Renal pelvis (tissue), 1 donor: ENCODE measurements at regions not wholly inside any gene's neighbourhood (a gene's known extent, or its start where the extent isn't known, plus 50 kb on each side); places are given as distances from the start of the nearest gene placed in this dataset.

Source experiments
- DNase-seq: peaks from one replicate; pipeline ENCODE4 v3.0.0-alpha.2; 2013

DNA sequence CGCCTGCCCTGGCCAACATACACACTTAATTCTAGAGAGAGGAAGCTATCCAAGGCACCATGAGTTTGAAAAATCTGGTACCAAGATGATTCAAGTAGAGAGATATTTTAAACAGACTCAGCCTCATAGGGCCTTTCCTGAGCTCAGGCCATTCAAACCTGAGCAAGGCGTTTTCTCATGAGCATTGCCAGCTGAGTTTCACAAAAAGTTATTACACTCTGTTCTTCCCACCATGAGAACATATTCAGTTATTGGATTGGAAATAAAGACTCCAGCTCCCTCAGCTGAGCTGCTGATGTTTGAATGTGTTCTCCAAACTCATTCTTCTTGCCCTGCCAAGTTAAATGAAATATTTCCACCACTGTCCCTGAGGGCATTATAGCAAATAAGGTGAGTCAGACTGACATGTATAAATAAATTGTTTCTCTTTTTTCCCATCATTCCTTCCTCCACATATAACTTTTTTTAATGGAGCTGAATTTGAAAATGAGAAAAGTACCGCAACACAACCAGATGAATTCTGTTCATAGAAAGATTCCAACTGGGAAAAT is 429.6 kb downstream of the RAB28 start:
- no peak for DNase-seq

DNA sequence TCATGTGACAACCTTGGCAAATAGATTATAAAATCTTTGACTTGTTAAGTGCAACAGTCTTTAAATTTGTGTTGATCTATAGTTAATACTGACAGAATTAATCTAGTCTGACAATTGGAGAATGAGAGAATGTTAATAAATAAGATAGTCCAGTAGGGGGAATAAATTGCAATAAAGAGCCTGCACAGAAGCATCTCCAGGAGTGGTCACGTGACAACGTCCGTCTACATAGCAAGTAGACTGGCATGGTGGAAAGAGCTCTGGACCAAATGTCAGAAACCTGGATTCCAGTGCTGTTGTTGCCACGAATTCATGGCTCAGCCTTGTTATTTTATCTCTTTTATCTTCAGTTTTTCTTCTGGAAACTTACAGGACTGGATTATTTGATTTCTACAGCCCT is 436.5 kb downstream of the RAB28 start:
- no peak for DNase-seq

DNA sequence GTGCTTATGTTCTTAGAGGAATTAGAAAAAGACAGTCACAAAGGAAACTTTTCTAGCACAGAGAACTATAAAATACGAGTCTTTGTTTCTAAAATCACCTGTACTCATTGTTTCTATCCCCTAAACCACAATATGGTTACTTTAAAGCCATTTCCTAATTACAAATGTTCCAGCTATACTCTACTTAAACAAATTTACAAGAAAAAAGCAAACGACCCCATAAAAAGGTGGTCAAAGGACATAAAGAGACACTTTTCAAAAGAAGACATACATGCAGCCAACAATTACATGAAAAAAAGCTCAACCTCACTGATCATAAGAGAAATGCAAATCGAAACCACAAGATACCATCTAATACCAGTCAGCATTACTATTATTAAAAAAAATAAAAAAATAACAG is 447.3 kb downstream of the RAB28 start:
- DNase-seq, result no peak

DNA sequence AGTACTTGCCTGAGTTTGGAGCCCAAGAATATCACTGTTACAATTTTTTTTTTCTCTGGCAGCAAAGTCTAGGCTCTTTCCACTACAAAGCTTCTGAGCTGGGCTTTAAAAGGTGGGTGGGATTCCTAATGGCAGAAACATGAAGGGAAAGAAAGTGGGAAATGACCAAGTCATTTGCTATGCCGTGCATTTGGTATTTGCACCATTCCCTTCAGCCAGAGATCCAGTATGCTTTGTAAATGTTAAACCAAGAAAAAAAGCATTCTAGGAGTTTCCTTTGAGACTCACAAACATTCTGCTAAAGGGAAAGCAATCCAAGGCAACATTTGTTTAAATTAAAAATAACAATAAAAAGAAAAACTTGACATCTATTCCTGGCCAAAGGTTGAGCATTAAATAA is 451.2 kb downstream of the RAB28 start:
- DNase-seq, result peak; percentile 9

DNA sequence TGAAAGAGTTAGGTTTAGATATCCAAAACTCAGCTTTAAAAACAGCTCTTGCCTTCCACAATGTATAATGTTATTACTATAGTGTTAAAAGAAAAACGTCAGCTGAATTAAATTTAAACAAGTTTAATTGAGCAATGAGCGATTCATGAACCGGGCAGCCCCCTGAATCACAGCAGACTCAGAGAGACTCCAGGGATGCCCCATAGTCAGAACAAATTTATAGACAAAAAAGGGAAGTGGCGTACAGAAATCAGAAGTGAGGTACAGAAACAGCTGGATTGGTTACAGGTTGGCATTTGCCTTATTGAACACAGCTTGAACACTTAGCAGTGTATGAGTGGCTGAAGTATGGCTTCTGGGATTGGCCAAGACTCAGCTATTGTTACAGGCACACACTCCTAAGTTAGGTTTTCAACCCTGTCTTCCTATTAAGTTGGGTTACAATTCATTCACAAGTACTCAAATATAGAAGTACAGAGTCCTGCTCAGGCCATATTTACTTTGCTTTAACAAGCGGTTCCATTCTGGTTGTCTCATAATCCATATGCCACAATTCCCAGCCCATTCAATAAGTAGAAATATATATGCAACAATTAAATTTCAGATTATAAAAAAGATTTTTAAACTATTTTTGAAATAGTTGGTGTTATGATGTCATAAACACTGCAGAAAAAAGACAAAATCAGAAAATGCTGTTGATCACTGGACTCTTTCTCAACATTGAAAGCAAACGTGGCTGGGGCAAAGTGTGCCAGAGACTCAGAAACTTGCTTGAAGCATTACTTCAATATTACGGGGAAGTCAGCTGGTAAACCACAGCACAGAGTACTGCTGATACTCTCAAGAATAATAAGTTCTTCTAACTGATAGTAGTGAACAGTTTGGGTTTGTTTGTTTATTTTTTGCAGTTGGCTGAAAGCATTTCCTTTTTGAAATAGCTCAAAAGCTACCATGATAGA is 459.7 kb downstream of the RAB28 start:
- DNase-seq, result no peak

DNA sequence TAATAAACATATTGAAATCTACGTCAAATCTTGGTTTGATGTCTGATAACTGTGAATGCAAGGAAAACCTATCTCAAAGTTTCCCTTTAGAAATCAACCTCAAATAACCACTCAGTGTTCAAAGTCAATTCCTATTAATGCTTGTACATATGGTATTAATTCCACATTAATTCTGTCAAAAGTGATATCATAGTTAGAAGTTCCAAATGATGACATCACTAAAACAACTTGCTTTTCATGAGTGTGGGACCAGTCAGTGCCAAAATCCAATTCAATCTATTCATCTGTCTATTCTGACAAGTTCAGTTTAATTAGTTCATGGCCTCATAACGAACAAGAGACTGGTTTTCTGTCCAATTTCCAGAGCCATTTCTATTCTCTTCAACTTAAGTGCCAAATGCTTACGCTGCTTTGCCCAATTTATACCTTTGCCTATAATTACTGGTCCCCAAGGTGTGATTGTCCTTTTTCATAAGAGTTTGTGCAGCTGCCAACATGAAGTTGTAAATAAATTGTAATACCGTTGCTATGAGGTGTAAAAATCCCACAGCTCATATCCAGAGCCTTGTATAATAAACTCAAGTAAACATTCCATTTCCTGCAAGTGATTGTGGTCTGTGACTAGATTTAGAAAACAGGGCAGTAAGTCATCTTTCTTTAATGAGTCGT is 476.2 kb downstream of the RAB28 start:
- DNase-seq, result no peak

DNA sequence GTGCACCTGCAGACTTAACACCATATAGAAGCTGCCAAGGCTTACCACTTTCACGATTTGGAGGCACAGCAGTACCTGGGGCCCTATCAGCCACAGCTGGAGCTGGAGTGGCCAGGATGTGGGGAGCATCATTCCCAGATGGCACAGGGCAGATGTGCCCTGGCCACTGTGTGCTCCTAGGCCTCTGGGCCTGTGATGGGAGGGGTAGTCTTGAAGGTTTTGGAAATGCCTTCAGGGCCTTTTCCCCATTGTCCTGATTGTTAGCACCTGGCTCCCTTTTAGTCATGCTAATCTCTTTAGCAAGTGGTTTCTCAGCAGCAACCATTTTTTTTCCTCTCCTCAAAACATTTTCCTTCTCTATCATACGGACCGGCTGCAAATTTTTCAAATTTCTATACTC is 490.2 kb downstream of the RAB28 start:
- no peak for DNase-seq

DNA sequence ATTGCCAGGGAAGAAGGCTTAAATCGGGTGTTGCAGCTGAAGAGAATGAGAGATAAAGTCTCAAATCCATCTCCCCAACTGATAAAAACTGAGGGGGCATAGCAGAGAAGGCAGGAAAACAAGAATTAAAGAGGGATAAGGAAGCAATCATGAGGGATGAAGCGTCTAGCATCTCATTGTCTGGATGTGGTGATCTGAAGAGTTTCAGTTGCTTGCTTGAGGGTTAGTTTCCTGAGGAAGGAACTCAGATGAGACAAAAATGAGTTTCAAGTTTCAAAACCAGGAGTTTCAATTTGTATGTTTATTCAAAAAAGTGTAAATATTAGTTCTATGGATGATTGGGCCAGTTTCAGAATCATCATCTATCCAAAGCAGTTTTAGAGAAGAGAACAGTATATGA is 496.9 kb downstream of the RAB28 start:
- DNase-seq, result no peak

DNA sequence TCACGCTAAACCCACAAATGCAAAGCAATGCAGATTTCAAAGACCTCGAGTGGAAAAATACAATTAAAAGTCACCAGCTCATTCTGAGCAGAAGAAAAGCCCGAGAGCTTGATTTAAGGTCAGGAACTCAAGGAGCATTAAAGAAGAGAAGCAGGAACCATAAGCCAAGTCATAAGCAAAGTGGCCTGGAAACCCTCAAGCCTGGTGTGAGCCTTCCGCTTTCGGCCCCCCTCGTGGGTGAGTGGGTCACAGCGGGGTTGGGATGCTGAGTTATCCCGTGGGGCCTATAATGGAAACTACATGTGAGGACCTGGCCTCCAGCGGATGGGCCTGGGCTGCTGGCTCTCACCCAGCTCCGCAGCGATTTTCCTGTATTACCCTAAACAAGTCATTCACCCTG is 504.3 kb downstream of the RAB28 start:
- no peak for DNase-seq

DNA sequence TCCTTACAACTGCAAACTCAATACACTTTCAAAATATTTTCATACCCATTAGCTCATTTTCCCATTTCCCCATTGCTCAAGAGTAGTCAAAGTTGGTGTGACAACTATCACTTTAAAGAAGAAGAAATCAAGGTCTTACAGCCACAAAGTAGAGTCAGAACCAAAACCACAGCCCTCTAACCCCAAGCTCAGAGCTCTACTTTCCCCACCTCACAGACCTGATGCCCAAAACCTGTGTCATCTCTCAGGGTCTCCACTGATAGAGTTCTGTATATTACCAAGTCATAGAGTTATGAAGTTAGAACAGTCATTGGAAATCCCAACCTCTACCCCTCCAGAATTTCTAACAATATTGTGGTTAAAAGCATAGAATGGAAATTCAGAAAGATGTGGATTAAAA is 505.8 kb downstream of the RAB28 start:
- DNase-seq, result no peak

DNA sequence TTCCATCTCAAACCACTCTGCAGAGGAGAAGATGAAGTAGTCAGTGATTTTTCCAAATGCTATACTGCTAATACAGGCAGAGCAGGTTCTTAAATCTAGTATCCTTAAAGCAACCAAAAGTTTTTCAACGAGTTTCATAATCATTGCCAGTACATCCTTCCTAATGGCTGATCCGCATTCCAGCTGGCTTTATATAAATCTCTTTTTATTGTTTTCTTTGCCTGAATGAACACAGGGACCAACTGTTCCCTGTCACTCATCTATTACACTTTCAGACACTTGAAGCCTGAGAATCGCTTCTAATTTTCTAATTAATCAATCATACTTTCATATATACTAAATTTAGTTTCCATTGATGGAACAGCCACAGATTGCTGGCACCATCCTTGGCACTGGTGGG is 508.6 kb downstream of the RAB28 start:
- peak; percentile 11 for DNase-seq

DNA sequence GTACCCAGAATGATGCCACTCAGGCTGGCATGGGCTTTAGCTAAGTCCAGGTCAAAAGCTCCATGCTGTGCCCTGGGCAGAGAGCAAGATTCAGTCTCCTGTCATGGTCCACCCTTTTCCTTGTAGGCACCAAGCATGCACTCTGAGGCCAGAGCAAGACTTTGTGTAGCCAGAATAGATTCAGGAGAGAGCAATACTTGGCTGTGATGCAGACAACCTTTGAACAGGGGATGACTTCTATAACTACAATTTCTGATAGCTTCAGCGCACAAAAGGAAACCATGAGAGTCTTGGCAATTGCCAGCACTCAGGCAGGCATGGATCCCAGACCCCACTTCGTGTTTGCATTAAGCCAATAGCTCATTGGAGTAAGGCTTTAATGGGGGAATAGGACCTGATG is 510.6 kb downstream of the RAB28 start:
- no peak for DNase-seq

DNA sequence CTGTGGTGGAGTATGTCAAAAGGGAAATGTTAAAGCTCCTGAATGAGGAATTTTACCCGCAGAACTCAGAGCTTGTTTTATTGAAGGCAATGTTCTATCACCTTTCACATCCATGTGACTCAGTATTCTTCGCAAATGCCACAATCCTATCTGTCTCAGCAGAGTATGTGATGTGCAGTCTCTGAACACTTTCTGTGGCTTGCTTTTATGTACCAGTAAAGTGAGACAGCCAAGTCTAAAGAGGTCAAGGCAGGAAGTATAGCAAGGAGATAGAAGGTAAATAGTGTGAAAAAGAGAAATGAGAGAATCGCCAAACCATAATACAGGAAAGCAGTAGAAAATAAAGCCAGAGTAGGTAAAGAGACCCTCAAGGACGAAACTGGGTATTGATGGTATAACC is 515.8 kb downstream of the RAB28 start:
- no peak for DNase-seq

DNA sequence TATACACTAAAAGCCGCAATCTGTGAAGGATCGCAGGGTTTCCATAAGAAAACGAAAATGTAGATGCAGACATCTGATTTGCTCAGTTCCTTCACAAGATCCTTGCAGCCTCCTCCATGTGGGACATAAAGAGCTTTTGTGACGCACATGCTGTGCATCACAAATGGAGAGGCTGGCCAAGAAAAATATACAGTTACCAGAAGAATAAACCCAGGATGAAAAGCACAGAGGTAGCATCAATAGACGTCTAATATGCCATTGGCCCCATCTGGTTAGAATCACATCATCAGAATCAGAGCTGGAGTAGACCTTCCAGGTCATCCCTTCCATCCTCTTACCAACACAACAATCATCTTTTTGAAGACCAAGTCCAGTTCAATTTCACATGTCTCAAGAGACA is 517.4 kb downstream of the RAB28 start:
- DNase-seq, result no peak

DNA sequence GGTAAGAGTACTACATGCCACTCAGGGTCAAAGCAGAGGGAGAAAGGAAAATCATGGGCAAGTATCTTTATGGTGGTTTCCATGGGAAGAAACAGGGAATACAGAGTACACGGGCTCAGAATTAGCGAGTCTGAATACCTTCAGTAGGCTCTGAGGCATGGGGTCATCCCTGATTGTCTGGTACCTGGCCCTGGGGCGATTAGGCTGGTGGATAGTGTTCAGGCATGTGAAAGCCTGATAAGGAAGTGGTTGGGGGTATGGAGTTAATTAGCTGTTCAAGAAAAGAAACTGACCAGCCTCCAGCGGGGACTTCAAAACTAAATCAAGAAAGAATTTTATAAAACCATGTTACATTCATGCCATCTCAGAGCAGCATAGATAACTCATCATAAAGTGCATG is 518.8 kb downstream of the RAB28 start:
- DNase-seq, result no peak

DNA sequence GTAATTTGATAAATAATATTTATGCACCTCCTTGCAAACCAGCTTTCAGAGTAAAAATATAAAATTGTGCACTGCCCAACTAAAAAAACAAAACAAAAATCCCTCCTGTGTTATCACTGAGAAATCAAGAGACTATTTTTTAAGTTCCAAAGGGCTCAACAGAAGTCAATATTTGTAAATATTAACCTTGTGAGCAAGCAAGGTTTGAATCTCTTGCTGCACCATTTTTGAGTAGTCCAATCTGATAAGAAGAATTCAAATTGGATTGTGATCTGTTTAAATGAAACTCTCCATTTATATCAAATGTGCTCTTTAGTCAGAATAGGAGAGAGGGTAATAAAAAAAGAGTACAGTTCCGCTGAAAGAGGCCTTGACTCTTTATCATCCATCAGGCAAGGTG is 520.2 kb downstream of the RAB28 start:
- DNase-seq, result no peak

DNA sequence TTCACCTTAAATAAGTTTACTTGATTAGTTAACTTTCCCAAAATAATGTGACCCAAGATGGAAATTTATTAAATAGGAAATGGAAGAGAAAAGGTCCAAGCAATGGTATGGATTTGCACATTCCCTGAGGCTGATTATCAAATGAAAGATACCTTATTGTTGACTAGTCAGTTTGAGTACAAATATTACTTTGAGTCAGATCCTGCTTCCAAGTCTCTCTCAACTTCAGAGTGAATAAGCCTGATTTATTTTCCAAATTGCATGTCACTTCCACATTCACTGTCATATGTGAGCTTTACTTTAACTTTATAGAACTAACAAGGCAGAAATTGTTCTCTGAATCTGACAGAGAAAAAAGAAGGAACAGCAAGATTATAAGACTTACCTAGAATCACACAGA is 520.8 kb downstream of the RAB28 start:
- no peak for DNase-seq

DNA sequence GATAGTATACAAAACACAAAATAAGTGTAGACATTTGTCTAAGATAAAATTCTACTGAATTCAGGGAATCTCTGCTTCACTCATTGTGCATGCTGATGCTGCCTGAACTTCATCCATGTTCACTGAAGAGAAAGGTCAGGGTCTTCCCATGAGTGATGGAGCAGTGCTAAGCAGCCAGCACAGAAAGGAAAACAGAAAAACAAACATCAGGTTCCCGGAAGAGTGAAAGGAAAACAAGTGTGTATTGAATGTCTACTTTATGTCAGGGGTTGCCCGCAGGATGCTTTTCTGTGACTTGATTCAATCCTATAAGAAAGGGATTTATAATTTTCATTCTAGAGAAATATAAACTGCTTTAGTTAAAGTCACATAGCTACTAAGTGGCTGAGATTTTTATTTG is 522.4 kb downstream of the RAB28 start:
- no peak for DNase-seq

DNA sequence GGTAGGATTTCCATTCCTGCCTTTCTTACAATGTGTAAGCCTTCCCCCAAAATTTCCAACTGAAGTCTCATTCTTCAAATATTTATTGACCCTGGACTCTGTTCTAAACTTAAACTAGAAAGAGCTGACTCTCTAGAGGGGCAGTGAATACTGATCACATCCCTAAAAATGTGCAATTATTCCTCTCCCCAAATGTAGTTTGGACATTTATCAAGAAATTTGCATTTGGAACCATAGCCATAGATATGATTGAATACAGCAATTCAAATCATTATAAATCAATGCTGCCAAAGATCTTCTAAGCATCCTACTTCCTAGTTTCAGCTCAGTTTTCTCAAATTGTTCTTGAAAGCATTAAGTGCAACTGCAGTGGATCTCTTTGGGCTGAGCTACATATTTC is 525.7 kb downstream of the RAB28 start:
- no peak for DNase-seq

DNA sequence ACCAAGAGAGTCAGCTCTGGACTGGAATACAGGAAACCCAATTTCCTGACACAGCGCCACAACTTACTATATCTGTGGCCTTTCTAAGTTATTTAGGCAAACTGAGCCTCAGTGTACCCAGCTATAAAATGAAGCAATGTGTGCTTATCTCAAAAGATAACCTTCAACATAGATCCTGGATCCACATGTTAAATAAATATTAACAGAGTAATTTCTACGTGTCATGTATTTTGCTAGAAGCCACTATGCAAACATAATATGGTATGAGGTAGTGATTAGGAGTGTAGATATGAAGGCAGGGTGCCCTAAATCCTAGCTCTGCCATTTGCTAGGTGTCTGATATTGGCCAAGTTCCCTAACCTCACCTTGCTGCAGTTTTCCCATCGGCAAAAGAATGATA is 527.0 kb downstream of the RAB28 start:
- DNase-seq, result no peak

DNA sequence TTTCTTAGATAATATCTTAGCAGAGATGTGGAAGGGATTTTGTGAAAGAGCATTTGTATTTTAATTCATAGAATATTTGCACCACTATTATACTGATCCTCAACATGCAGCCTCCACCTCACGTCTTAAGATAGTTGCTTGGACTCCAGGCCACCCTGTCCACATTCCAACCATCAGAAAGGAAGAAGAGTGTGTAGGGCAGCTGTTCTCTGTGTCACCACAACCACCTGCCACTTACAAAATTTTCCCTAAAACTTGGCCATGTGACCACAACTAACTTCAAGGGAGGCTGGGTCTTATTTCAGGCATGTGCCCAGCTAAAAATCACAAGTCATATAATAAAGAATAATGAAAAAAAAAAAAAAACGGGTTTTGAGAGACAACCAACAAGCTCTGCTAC is 528.1 kb downstream of the RAB28 start:
- no peak for DNase-seq

DNA sequence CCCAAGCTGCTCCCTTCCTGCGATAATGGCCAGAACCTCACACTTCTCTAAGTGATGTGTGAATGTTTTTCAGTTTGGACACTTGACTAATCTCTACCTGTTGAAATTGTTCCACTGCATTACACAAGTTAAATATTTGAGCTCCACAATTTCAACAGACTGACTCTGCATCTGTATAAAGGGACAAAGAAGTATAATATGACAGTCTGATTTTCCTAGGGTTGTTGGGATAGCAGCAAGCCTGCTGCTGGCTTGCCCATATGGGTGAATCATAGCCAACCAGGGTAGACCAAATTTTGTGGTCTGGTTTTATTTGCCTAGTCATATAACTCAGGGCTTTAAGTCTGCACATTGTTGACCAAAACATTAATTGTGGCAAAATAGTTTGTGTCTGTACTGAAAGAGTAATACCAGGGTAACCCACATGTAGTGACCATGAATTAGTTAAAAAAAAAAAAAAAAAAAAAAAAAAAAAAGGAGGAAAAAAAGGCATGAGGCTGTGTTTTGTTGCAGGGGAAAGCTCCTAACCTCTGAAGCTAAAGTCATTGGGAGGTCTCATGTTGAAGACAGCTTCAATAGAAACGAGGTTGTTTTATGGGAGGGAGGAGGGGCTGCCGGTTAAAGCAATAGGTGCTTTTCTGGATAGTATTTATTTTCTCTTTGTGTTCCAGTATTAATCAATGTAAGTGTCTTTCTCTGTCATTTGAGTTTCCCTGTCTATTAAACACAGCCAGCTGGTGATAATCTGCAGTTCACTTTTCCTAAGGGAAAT is 534.2 kb downstream of the RAB28 start:
- no peak for DNase-seq

DNA sequence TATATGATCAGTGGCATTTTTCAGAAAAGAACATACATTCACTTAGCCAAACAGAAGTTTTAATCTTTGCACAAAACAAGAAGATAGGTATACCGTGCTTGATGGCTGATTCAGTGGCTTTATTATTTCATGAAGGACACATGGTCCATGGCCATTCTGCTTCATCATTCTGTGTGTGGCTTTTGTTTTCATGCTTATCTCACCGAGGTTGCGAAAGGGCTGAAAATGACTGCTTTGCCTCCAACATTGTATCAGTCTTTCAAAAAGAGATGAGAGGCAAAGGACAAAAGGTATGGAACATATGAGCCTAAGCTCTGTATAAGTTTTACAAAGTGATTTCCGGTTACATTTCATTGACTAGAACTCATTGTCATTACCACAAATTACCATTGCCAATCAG is 541.1 kb downstream of the RAB28 start:
- no peak for DNase-seq
